ENCODE measurements at regions not wholly inside any gene's neighbourhood (a gene's known extent, or its start where the extent isn't known, plus 50 kb on each side); places are given as distances from the start of the nearest gene placed in this dataset.

DNA sequence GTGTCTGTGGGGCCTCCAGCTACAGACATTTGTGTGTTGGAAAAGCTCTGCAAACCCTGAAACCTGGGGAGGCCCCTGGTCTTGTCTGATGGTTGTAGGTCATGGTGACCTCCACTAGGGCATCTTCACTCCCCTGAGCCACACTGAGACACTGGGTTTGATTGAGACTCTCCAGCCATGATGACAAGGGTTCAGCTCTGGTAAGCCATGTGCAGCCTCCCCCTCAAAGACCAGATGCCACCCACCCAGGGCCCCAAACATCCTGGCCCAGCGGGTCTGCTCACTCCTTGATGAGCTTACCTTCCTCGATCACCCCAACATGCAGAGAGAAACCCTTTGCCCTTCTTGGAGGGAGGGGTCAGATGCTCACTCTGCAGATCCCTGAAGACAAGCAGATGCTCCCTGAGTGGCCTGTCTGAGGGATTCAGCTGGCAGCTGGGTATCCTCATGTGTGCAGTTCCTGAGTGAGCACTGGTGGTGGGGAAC, 101.6 kb downstream of the METRNL start:
- DNase-seq (ENCODE audit: low spot score) = no peak

DNA sequence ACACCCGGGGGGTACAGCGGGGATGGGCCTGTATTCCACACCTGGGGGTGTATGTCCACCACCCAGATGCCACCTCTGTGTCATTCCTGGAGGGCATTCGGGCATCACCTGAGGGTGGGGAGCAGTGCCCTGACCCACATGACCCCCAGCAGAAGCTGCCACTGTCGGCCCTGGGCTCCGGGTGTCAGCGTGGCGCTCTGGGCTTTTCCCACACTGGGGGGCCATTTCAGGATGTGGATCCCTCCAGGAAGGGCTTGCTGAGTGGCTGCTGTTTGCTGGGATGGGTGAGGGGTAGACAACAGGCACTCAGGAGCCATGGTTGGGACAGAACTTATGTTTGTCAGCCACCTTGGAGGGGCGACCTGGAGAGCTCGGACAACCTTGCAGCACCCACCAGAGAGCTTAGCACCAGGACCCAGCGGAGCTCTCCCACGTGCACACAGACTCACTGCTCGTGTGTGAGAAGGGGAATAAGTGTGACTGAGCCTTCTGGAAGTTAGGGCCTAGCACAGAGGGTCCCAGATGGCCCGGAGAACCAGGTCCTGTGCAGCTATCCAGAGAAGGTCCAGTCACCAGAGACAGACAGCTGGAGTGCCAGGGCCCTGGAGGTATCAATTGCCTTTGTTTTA, 102.7 kb downstream of the METRNL start:
- DNase-seq (ENCODE audit: low spot score) (no peak), ATAC-seq (ENCODE audit: low FRiP score) (no peak)
- TF ChIP-seq, protein P1, sequence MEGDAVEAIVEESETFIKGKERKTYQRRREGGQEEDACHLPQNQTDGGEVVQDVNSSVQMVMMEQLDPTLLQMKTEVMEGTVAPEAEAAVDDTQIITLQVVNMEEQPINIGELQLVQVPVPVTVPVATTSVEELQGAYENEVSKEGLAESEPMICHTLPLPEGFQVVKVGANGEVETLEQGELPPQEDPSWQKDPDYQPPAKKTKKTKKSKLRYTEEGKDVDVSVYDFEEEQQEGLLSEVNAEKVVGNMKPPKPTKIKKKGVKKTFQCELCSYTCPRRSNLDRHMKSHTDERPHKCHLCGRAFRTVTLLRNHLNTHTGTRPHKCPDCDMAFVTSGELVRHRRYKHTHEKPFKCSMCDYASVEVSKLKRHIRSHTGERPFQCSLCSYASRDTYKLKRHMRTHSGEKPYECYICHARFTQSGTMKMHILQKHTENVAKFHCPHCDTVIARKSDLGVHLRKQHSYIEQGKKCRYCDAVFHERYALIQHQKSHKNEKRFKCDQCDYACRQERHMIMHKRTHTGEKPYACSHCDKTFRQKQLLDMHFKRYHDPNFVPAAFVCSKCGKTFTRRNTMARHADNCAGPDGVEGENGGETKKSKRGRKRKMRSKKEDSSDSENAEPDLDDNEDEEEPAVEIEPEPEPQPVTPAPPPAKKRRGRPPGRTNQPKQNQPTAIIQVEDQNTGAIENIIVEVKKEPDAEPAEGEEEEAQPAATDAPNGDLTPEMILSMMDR (IDR thresholded peaks at IDR 0.05) = no peak

More for the DNA sequence above, 101.6 kb downstream of the METRNL start:
- ATAC-seq (ENCODE audit: low FRiP score) = no peak
- TF ChIP-seq, protein P1 (IDR thresholded peaks at IDR 0.05) = no peak

DNA sequence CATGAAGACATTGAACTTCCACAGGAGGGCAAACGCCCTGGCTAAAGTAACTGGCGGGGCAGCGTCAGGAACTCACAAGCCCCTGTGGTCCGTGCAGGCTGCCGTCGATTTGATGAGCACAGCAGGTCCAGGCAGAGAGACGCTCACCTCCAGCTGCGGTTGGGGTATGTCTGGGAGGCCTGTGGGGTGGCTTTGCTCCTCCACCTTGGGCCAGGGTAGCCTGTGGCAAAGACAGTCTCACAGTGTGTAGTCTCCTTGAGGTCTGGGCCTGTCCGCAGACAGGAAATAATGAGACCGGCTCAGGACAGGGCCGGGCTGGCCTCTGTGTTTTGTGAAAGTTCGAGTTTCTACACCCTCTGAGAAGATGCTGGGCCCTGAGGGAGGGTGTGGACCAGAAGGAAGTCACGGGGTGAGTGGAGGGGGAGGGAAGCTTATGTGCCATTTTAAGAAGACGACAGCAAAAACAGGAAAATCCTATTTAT, 103.3 kb downstream of the METRNL start:
- TF ChIP-seq, protein P1 (IDR thresholded peaks at IDR 0.05) = no peak
- DNase-seq (ENCODE audit: low spot score) (no peak), ATAC-seq (ENCODE audit: low FRiP score) (no peak)

DNA sequence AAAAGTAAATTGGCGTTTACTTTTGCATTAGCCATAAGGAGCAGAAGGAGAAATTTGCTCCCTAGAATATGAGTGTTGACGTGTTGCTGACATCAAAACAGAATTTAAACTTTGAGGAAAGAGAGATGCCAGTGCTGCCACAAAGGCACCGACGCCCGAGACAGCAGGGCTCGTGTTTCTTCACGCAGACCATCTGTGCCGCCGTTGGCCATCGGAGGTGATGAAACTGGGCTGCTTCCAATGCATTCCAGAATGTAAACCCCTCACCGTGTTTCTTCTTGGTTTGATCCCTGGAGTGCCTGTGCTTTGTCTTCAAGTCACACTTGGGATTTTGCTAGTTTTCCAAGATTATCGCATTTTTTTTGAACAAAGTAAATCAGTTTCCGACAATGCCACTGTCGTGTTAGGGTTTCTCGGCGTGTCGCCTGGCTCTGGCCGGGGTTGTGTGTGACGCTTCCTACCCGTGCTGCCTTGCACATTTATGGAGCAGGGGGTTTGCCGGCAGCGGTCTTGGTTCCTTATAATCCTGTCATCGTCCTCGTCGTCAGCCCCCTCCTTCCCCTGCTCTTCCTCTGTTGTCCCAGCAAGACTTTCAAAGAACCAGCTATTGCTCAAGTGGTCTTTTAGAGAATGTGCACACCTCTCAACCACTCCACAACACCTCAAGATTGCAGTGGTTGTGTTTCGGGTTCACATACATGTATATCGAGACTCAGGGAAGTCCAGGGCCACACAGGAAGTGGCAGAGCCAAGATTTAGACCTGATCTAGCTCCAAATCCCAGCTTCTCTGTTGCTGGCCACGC, 103.9 kb downstream of the METRNL start:
- TF ChIP-seq, protein P1 (IDR thresholded peaks at IDR 0.05) = no peak
- ATAC-seq (ENCODE audit: low FRiP score) (no peak), DNase-seq (ENCODE audit: low spot score) (no peak)

DNA sequence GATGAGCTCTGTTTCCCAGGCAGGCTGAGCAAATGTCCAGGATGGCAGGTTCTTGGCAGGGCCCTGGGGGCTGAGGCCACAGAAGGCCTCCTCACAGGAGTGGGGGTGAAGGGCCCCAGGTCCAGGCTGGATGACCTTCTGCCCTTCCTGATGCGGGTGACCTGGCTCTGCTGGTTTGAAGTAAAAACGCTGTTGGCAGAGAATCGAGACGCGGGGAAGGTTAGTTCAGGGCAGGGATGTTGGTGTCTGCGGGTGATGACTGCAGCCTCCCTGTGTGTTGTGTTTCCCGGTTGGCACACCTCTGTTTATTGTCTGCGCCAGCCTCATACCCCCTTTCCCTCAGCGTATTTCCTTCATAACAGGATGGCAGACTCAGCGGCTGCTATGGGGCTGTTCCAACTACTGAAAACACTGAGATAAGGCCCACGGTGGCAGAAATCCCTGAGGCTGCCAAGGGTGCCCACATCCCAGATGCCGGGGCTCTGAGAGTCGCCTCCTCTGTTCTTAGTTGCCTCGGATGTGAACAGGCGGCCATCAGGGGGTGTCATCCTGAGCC, 104.6 kb downstream of the METRNL start:
- TF ChIP-seq, protein P1 (IDR thresholded peaks at IDR 0.05) = no peak
- ATAC-seq (ENCODE audit: low FRiP score) (peak; percentile 39), DNase-seq (ENCODE audit: low spot score) (no peak)

DNA sequence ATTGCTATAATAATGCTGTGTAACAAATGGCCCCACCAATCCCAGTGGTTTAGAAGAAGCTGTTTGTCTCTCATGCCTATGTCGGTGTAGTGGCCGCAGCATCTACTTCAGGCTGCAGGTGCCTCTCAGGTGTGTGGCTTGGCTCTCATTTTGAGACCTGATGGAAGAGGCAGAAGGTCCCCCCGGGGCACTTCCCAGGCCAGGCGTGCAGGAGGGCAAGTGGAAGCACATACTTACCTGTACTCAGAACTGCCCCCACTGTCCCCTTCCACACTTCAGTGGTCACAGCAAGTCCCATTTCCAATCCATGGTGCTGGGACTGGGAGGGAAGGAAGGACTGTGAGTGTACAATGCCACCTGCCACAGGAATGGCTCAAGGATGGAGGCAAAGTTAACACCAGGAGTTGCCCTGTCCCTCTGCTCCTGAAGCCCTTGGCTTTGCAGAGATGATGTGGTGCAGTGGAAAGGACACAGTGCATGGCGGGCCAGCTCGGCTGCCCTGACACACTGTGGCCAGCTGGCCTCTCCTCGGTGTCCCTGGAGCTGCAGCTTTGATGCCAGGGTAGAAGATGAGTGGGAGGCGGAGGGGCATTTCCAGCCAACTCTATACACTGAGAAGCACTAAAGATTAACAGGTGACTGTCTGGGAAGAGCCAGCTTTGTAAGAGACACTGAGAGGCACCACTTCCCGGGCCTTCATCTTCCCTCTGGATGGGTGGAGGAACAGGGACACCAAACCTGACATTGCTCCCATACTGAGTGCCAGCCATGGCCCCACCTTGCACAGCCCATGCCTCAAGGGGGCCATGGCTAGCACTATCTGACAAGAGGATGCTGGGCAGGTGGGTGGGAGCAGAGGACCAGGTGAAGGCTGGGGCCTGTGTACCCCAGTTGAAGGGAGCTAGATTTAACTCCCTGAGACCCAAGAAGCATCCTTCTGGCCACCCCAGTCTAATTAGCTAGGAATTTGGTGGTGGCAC, 105.9 kb downstream of the METRNL start:
- ATAC-seq (ENCODE audit: low FRiP score) (no peak), DNase-seq (ENCODE audit: low spot score) (peak; percentile 21)
- TF ChIP-seq, protein P1 (IDR thresholded peaks at IDR 0.05) = no peak
